ENCODE measurements at regions not wholly inside any gene's neighbourhood (a gene's known extent, or its start where the extent isn't known, plus 50 kb on each side); places are given as distances from the start of the nearest gene placed in this dataset.
"Not testable (repeated sequence)": the region's sequence is repeated elsewhere in the genome, so short reads cannot be mapped to it uniquely, and the experiment has no call there.

- DNase-seq (ENCODE audit: low read depth in 2 of 2): no peak
Observed at GRCh38 chr2:54038835-54039234, 68.0 kb upstream of the PSME4 start.

- not testable (repeated sequence) for DNase-seq (ENCODE audit: low read depth in 2 of 2)
Observed at GRCh38 chr2:54031288-54031687, 60.5 kb upstream of the PSME4 start.

- DNase-seq (ENCODE audit: low read depth in 2 of 2): no peak
Observed at GRCh38 chr2:54030806-54031205, 60.0 kb upstream of the PSME4 start.

- DNase-seq (ENCODE audit: low read depth in 2 of 2): no peak
Observed at GRCh38 chr2:54030396-54030741, 59.6 kb upstream of the PSME4 start.

GRCh38 chr2:54029721-54030395, 59.1 kb upstream of the PSME4 start:
- DNase-seq (ENCODE audit: low read depth in 2 of 2): no peak

- not testable (repeated sequence) for DNase-seq (ENCODE audit: low read depth in 2 of 2)
Observed at GRCh38 chr2:54025463-54026075, 54.8 kb upstream of the PSME4 start.

- no peak for DNase-seq (ENCODE audit: low read depth in 2 of 2)
Observed at GRCh38 chr2:54024576-54024975, 53.8 kb upstream of the PSME4 start.

GRCh38 chr2:54021702-54022101, 50.9 kb upstream of the PSME4 start:
- DNase-seq (ENCODE audit: low read depth in 2 of 2): no peak

- DNase-seq (ENCODE audit: low read depth in 2 of 2): no peak
Observed at GRCh38 chr2:54020793-54021414, 50.1 kb upstream of the PSME4 start.
